ENCODE measurements at regions not wholly inside any gene's neighbourhood (a gene's known extent, or its start where the extent isn't known, plus 50 kb on each side); places are given as distances from the start of the nearest gene placed in this dataset.

- TF ChIP-seq, protein P1, sequence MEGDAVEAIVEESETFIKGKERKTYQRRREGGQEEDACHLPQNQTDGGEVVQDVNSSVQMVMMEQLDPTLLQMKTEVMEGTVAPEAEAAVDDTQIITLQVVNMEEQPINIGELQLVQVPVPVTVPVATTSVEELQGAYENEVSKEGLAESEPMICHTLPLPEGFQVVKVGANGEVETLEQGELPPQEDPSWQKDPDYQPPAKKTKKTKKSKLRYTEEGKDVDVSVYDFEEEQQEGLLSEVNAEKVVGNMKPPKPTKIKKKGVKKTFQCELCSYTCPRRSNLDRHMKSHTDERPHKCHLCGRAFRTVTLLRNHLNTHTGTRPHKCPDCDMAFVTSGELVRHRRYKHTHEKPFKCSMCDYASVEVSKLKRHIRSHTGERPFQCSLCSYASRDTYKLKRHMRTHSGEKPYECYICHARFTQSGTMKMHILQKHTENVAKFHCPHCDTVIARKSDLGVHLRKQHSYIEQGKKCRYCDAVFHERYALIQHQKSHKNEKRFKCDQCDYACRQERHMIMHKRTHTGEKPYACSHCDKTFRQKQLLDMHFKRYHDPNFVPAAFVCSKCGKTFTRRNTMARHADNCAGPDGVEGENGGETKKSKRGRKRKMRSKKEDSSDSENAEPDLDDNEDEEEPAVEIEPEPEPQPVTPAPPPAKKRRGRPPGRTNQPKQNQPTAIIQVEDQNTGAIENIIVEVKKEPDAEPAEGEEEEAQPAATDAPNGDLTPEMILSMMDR (conservative IDR thresholded peaks at IDR 0.05) = no peak
- no peaks in the 10 kb centered on the region for H3K36me3 Mint-ChIP-seq
- H3K4me3 Mint-ChIP-seq = no peak overlapping the region
- peaks cover 1% of the 10 kb centered on the region for H3K4me1 Mint-ChIP-seq (ENCODE audit: unreplicated experiment)
- H3K27ac Mint-ChIP-seq = no peak overlapping the region
- H3K9me3 Mint-ChIP-seq = no peaks in the 10 kb centered on the region
- DNase-seq (ENCODE audit: extremely low spot score, unreplicated experiment) = no peak
- peaks cover 5% of the 10 kb centered on the region for H3K27me3 Mint-ChIP-seq
These were observed 244.4 kb upstream of the KBTBD8 start for GRCh38 chr3:66753670-66754069.

DNA sequence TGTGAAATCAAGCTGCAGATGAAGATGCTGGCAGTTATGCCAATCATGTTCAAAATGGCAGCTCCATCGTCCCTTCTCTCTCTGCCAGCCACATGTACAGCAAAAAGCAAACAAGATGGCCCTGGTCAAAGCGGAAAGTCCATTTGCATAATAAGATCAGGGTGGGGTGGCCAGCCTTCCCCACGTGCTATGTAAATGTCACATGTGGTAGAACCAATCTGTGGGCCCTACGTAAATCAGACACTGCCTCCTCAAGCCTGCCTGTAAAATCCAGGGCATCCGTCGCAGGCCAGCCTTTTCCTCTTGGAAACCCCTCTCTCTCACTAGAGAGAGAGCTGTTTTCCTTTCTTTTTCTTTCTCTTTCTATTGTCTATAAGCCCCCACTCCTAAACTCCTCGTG lies 243.5 kb upstream of the KBTBD8 start:
- no peaks in the 10 kb centered on the region for H3K4me1 Mint-ChIP-seq (ENCODE audit: unreplicated experiment)
- no peaks in the 10 kb centered on the region for H3K36me3 Mint-ChIP-seq
- no peak overlapping the region for H3K27ac Mint-ChIP-seq
- DNase-seq (ENCODE audit: extremely low spot score, unreplicated experiment) = no peak
- no peaks in the 10 kb centered on the region for H3K9me3 Mint-ChIP-seq
- TF ChIP-seq, protein P1 (conservative IDR thresholded peaks at IDR 0.05) = no peak
- H3K27me3 Mint-ChIP-seq = no peaks in the 10 kb centered on the region
- H3K4me3 Mint-ChIP-seq = no peak overlapping the region

- H3K4me3 Mint-ChIP-seq = no peak overlapping the region
- no peaks in the 10 kb centered on the region for H3K36me3 Mint-ChIP-seq
- TF ChIP-seq, protein P1 (conservative IDR thresholded peaks at IDR 0.05) = no peak
- no peaks in the 10 kb centered on the region for H3K9me3 Mint-ChIP-seq
- H3K27me3 Mint-ChIP-seq = no peaks in the 10 kb centered on the region
- H3K27ac Mint-ChIP-seq = no peak overlapping the region
- DNase-seq (ENCODE audit: extremely low spot score, unreplicated experiment) = no peak
- peaks cover 6% of the 10 kb centered on the region for H3K4me1 Mint-ChIP-seq (ENCODE audit: unreplicated experiment)
These were observed 242.2 kb upstream of the KBTBD8 start for GRCh38 chr3:66755924-66756323.

DNA sequence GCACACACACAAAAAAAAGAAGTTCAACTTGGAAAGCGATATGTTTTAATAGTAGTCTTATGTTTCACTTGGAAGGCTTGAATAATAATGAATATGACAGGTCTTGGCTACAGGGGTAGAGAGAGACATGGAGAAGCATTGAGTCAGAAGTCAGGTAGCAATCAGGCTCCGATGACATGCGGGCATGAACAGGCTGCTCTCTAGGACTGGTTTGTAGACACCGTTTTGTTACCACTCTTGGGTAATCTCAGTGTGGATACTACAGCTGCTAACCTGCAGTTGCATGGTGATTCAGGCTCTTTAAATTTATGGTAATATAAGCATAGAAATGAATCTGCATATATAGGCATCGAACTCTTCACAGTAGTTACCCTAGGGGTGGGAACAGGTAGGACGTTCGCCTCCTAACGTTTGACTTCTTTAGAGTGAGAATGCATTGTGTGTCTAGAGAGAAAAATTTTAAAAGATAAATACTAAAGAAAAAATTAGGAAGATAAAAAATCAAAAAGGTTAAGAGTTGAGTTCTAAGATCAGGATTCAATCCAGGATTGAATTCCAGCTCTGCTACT lies 241.6 kb upstream of the KBTBD8 start:
- DNase-seq (ENCODE audit: extremely low spot score, unreplicated experiment) = no peak
- Mint-ChIP-seq H3K36me3 (no peaks in the 10 kb centered on the region), H3K27ac (no peak overlapping the region), H3K9me3 (no peaks in the 10 kb centered on the region), H3K4me3 (no peak overlapping the region), H3K4me1 (ENCODE audit: unreplicated experiment) (peaks cover 10% of the 10 kb centered on the region), H3K27me3 (no peaks in the 10 kb centered on the region)
- TF ChIP-seq, protein P1 (conservative IDR thresholded peaks at IDR 0.05) = peak; percentile 62

GRCh38 chr3:66761093-66761780 lies 236.9 kb upstream of the KBTBD8 start:
- TF ChIP-seq, protein P1 (conservative IDR thresholded peaks at IDR 0.05) = no peak
- H3K4me3 Mint-ChIP-seq = no peak overlapping the region
- no peak overlapping the region for H3K27ac Mint-ChIP-seq
- H3K27me3 Mint-ChIP-seq = peaks cover 5% of the 10 kb centered on the region
- H3K36me3 Mint-ChIP-seq = no peaks in the 10 kb centered on the region
- no peak for DNase-seq (ENCODE audit: extremely low spot score, unreplicated experiment)
- H3K4me1 Mint-ChIP-seq (ENCODE audit: unreplicated experiment) = peaks cover 10% of the 10 kb centered on the region
- peaks cover 8% of the 10 kb centered on the region for H3K9me3 Mint-ChIP-seq

Measured in type B pancreatic cell (in vitro differentiated cells).